ENCODE measurements at regions not wholly inside any gene's neighbourhood (a gene's known extent, or its start where the extent isn't known, plus 50 kb on each side); places are given as distances from the start of the nearest gene placed in this dataset.
"Not testable (repeated sequence)": the region's sequence is repeated elsewhere in the genome, so short reads cannot be mapped to it uniquely, and the experiment has no call there.

- peak; percentile 44 for TF ChIP-seq CTCF (IDR thresholded peaks at IDR 0.05; ENCODE audit: low read depth, low read length)
Observed at GRCh38 chr5:9774472-9775079, 144.4 kb upstream of the TAS2R1 start.

GRCh38 chr5:9771079-9771478, 140.9 kb upstream of the TAS2R1 start:
- in situ Hi-C loops (cut with HindIII; ENCODE audit: low sequenced_read_pairs): no loop called here
- no peak for TF ChIP-seq CTCF (IDR thresholded peaks at IDR 0.05; ENCODE audit: low read depth, low read length)
- no peak for DNase-seq (ENCODE audit: low read depth, low spot score)
- no peak overlapping the region for H3K4me3 ChIP-seq (ENCODE audit: low read depth, low read length)

More at GRCh38 chr5:9774472-9775079, 144.4 kb upstream of the TAS2R1 start:
- no peak overlapping the region for H3K4me3 ChIP-seq (ENCODE audit: low read depth, low read length)
- in situ Hi-C loops (cut with HindIII; ENCODE audit: low sequenced_read_pairs): no loop called here
- peak; percentile 82 for DNase-seq (ENCODE audit: low read depth, low spot score)

GRCh38 chr5:9766581-9766980, 136.4 kb upstream of the TAS2R1 start:
- DNase-seq (ENCODE audit: low read depth, low spot score): no peak
- in situ Hi-C loops (cut with HindIII; ENCODE audit: low sequenced_read_pairs): no loop called here
- no peak overlapping the region for H3K4me3 ChIP-seq (ENCODE audit: low read depth, low read length)
- peak; percentile 4 for TF ChIP-seq CTCF (IDR thresholded peaks at IDR 0.05; ENCODE audit: low read depth, low read length)

GRCh38 chr5:9765419-9766140, 135.4 kb upstream of the TAS2R1 start:
- DNase-seq (ENCODE audit: low read depth, low spot score): no peak
- in situ Hi-C loops (cut with HindIII; ENCODE audit: low sequenced_read_pairs): no loop called here
- TF ChIP-seq CTCF (IDR thresholded peaks at IDR 0.05; ENCODE audit: low read depth, low read length): no peak
- H3K4me3 ChIP-seq (ENCODE audit: low read depth, low read length): no peak overlapping the region

- no peak for TF ChIP-seq CTCF (IDR thresholded peaks at IDR 0.05; ENCODE audit: low read depth, low read length)
- DNase-seq (ENCODE audit: low read depth, low spot score): peak; percentile 14
- no peak overlapping the region for H3K4me3 ChIP-seq (ENCODE audit: low read depth, low read length)
- in situ Hi-C loops (cut with HindIII; ENCODE audit: low sequenced_read_pairs): no loop called here
Observed at GRCh38 chr5:9761706-9762105, 131.6 kb upstream of the TAS2R1 start.

GRCh38 chr5:9752670-9753069, 122.5 kb upstream of the TAS2R1 start:
- in situ Hi-C loops (cut with HindIII; ENCODE audit: low sequenced_read_pairs); DNase-seq (ENCODE audit: low read depth, low spot score); H3K4me3 ChIP-seq (ENCODE audit: low read depth, low read length): not testable (repeated sequence)

GRCh38 chr5:9743507-9743906, 113.4 kb upstream of the TAS2R1 start:
- in situ Hi-C loops (cut with HindIII; ENCODE audit: low sequenced_read_pairs): no loop called here
- no peak for DNase-seq (ENCODE audit: low read depth, low spot score)
- no peak for TF ChIP-seq CTCF (IDR thresholded peaks at IDR 0.05; ENCODE audit: low read depth, low read length)
- no peak overlapping the region for H3K4me3 ChIP-seq (ENCODE audit: low read depth, low read length)

All from astrocyte of the spinal cord (primary cell).